Stimulated activated effector memory CD8-positive, alpha-beta T cell treated with anti-CD3 and anti-CD28 coated beads, Interleukin-12 subunit alpha, Interleukin-12 subunit beta, amount 100 ng/mL, for 72 hours (primary cell): ENCODE measurements at regions not wholly inside any gene's neighbourhood (a gene's known extent, or its start where the extent isn't known, plus 50 kb on each side); places are given as distances from the start of the nearest gene placed in this dataset.
"Not testable (repeated sequence)": the region's sequence is repeated elsewhere in the genome, so short reads cannot be mapped to it uniquely, and the experiment has no call there.

Experiments
- ATAC-seq: fragments of 150-1000 bp; cut with Tn5 transposase; 2 replicates; pipeline ENCODE4 v1.10.0; 2021
- DNase-seq, 2 donors: peaks; one replicate each; pipeline ENCODE4 v3.0.0; 2021 to 2022; ENCODE audit warnings: low spot score in 2 of 2
- H3K27ac Mint-ChIP-seq: one replicate; pipeline ENCODE4 v1.8.0; 2022; ENCODE audit warnings: mild to moderate bottlenecking, mixed read lengths
- H3K36me3 Mint-ChIP-seq: one replicate; pipeline ENCODE4 v1.8.0; 2022; ENCODE audit warnings: mild to moderate bottlenecking, mixed read lengths
- H3K4me1 Mint-ChIP-seq: one replicate; pipeline ENCODE4 v1.8.0; 2022; ENCODE audit warnings: mixed read lengths
- H3K4me3 Mint-ChIP-seq: one replicate; pipeline ENCODE4 v1.8.0; 2022; ENCODE audit warnings: mild to moderate bottlenecking, mixed read lengths
- H3K9me3 Mint-ChIP-seq: one replicate; pipeline ENCODE4 v1.8.0; 2022; ENCODE audit warnings: mixed read lengths

DNA sequence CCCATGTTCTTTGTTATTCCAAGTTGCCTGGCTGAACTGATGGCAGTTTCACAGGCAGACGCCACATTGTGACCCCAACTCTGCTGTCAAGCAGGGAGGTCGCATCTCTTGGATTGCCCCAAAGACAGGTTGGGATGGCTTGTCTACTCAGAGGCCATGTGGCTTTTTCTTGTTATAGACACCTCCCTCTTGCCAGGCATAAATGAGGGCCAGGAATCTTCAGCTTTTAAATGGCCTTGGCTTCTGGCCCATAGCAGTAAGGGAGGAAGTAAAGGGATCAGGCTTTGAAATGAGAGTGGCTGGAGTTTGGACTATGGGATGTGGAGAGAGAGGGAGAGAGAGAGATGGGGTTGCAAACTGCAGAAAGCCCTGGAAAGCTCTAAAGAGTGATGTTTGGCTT lies 215.0 kb downstream of the TBX5 start:
- DNase-seq (no peak), ATAC-seq (no peak)
- Mint-ChIP-seq H3K36me3 (no peaks in the 10 kb centered on the region), H3K4me1 (no peaks in the 10 kb centered on the region), H3K4me3 (no peak overlapping the region), H3K9me3 (peaks cover 3% of the 10 kb centered on the region), H3K27ac (no peak overlapping the region)

GRCh38 chr12:114189266-114189665 lies 216.7 kb downstream of the TBX5 start:
- ATAC-seq (no peak), DNase-seq (no peak)
- Mint-ChIP-seq H3K4me1 (no peaks in the 10 kb centered on the region), H3K36me3 (no peaks in the 10 kb centered on the region), H3K27ac (no peak overlapping the region), H3K9me3 (peaks cover 3% of the 10 kb centered on the region), H3K4me3 (no peak overlapping the region)

- Mint-ChIP-seq H3K36me3 (no peaks in the 10 kb centered on the region), H3K4me1 (no peaks in the 10 kb centered on the region), H3K4me3 (no peak overlapping the region), H3K9me3 (peaks cover 3% of the 10 kb centered on the region), H3K27ac (no peak overlapping the region)
- no peak for DNase-seq
- ATAC-seq, result no peak
These were observed 219.5 kb downstream of the TBX5 start for GRCh38 chr12:114186241-114187002.

GRCh38 chr12:114185036-114185435 lies 218.9 kb upstream of the RBM19 start:
- Mint-ChIP-seq H3K4me3 (no peak overlapping the region), H3K4me1 (no peaks in the 10 kb centered on the region), H3K9me3 (peaks cover 3% of the 10 kb centered on the region), H3K27ac (no peak overlapping the region), H3K36me3 (no peaks in the 10 kb centered on the region)
- ATAC-seq (no peak), DNase-seq (no peak)

- Mint-ChIP-seq H3K4me1 (no peaks in the 10 kb centered on the region), H3K36me3 (no peaks in the 10 kb centered on the region), H3K4me3 (no peak overlapping the region), H3K27ac (no peak overlapping the region), H3K9me3 (no peaks in the 10 kb centered on the region)
- ATAC-seq (no peak), DNase-seq (no peak)
These were observed 208.2 kb upstream of the RBM19 start for GRCh38 chr12:114174326-114174725.

GRCh38 chr12:114172135-114172534 lies 206.0 kb upstream of the RBM19 start:
- Mint-ChIP-seq H3K27ac (no peak overlapping the region), H3K4me3 (no peak overlapping the region), H3K4me1 (no peaks in the 10 kb centered on the region), H3K9me3 (no peaks in the 10 kb centered on the region), H3K36me3 (no peaks in the 10 kb centered on the region)
- no peak for DNase-seq
- ATAC-seq, result no peak

GRCh38 chr12:114168061-114168460 lies 201.9 kb upstream of the RBM19 start:
- H3K36me3 Mint-ChIP-seq, result no peaks in the 10 kb centered on the region
- no peaks in the 10 kb centered on the region for H3K9me3 Mint-ChIP-seq
- H3K4me3 Mint-ChIP-seq, result no peak overlapping the region
- H3K4me1 Mint-ChIP-seq, result no peaks in the 10 kb centered on the region
- ATAC-seq (no peak), DNase-seq (no peak)
- no peak overlapping the region for H3K27ac Mint-ChIP-seq

- no peaks in the 10 kb centered on the region for H3K4me1 Mint-ChIP-seq
- H3K36me3 Mint-ChIP-seq, result no peaks in the 10 kb centered on the region
These were observed 201.3 kb upstream of the RBM19 start for GRCh38 chr12:114167431-114167830.

GRCh38 chr12:114166362-114166761 lies 200.2 kb upstream of the RBM19 start:
- ATAC-seq, result no peak
- DNase-seq, result no peak
- Mint-ChIP-seq H3K4me1 (no peaks in the 10 kb centered on the region), H3K36me3 (no peaks in the 10 kb centered on the region), H3K9me3 (no peaks in the 10 kb centered on the region), H3K27ac (no peak overlapping the region), H3K4me3 (no peak overlapping the region)

More at GRCh38 chr12:114167431-114167830, 201.3 kb upstream of the RBM19 start:
- DNase-seq (no peak), ATAC-seq (no peak)
- Mint-ChIP-seq H3K4me3 (no peak overlapping the region), H3K27ac (no peak overlapping the region), H3K9me3 (no peaks in the 10 kb centered on the region)

GRCh38 chr12:114165921-114166320 lies 199.8 kb upstream of the RBM19 start:
- DNase-seq, result no peak
- Mint-ChIP-seq H3K36me3 (no peaks in the 10 kb centered on the region), H3K27ac (no peak overlapping the region)

GRCh38 chr12:114164351-114164750 lies 198.2 kb upstream of the RBM19 start:
- no peak overlapping the region for H3K27ac Mint-ChIP-seq
- no peaks in the 10 kb centered on the region for H3K9me3 Mint-ChIP-seq
- DNase-seq (no peak), ATAC-seq (no peak)
- H3K4me3 Mint-ChIP-seq, result no peak overlapping the region
- H3K36me3 Mint-ChIP-seq, result no peaks in the 10 kb centered on the region
- no peaks in the 10 kb centered on the region for H3K4me1 Mint-ChIP-seq

More at GRCh38 chr12:114165921-114166320, 199.8 kb upstream of the RBM19 start:
- Mint-ChIP-seq H3K4me3 (no peak overlapping the region), H3K4me1 (no peaks in the 10 kb centered on the region), H3K9me3 (no peaks in the 10 kb centered on the region)
- no peak for ATAC-seq

- no peaks in the 10 kb centered on the region for H3K9me3 Mint-ChIP-seq
- no peak overlapping the region for H3K4me3 Mint-ChIP-seq
- H3K36me3 Mint-ChIP-seq, result no peaks in the 10 kb centered on the region
- ATAC-seq, result no peak
- no peak overlapping the region for H3K27ac Mint-ChIP-seq
- no peak for DNase-seq
- H3K4me1 Mint-ChIP-seq, result no peaks in the 10 kb centered on the region
These were observed 197.6 kb upstream of the RBM19 start for GRCh38 chr12:114163771-114164170.

GRCh38 chr12:114160445-114160844 lies 194.3 kb upstream of the RBM19 start:
- no peaks in the 10 kb centered on the region for H3K4me1 Mint-ChIP-seq
- no peaks in the 10 kb centered on the region for H3K9me3 Mint-ChIP-seq
- no peak for ATAC-seq
- H3K36me3 Mint-ChIP-seq, result no peaks in the 10 kb centered on the region
- no peak for DNase-seq
- no peak overlapping the region for H3K4me3 Mint-ChIP-seq
- no peak overlapping the region for H3K27ac Mint-ChIP-seq

- no peaks in the 10 kb centered on the region for H3K9me3 Mint-ChIP-seq
- H3K27ac Mint-ChIP-seq, result no peak overlapping the region
- no peak overlapping the region for H3K4me3 Mint-ChIP-seq
- ATAC-seq (no peak), DNase-seq (no peak)
- no peaks in the 10 kb centered on the region for H3K36me3 Mint-ChIP-seq
- H3K4me1 Mint-ChIP-seq, result no peaks in the 10 kb centered on the region
These were observed 186.8 kb upstream of the RBM19 start for GRCh38 chr12:114152890-114153289.

DNA sequence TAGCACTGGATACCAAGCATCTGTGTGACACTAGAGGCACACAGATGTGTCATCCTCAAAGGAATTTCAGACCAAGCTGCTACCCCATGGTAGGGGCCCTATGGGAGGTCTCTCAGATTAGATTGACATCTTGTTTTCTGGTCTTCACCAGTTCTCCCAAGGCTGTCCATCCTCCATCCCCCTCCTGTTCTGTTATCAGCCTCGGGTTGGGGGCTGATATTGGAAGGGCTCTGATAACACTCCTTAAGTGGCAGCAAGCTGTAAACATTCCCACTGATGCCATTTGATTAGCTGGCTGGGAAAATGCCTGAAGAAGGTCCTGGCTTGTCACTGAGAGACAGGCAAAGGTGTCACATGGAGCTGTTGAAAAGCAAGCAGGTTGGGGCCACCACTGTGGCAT lies 185.9 kb upstream of the RBM19 start:
- no peaks in the 10 kb centered on the region for H3K9me3 Mint-ChIP-seq
- no peak for DNase-seq
- ATAC-seq, result no peak
- H3K4me3 Mint-ChIP-seq, result no peak overlapping the region
- no peaks in the 10 kb centered on the region for H3K36me3 Mint-ChIP-seq
- no peak overlapping the region for H3K27ac Mint-ChIP-seq
- no peaks in the 10 kb centered on the region for H3K4me1 Mint-ChIP-seq

DNA sequence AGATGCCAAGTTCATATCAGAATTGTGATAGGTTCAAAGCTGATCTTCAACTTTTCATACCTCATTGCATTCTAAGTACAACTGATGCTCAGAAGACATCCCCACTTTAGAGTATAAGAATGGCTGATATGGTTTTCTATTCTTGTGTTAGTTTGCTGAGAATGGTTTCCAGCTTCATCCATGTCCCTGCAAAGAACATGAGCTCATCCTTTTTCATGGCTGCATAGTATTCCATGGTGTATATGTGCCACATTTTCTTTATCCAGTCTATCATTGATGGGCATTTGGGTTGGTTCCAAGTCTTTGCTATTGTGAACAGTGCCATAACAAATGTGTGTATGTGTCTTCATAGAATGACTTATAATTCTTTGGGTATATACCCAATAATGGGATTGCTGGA lies 184.5 kb upstream of the RBM19 start:
- H3K36me3 Mint-ChIP-seq, result not testable (repeated sequence)

More for the DNA sequence above, 184.5 kb upstream of the RBM19 start:
- not testable (repeated sequence) for DNase-seq, H3K4me1 Mint-ChIP-seq, H3K9me3 Mint-ChIP-seq, ATAC-seq, H3K4me3 Mint-ChIP-seq, H3K27ac Mint-ChIP-seq
